RWPE1 (cell line): ENCODE measurements at regions not wholly inside any gene's neighbourhood (a gene's known extent, or its start where the extent isn't known, plus 50 kb on each side); places are given as distances from the start of the nearest gene placed in this dataset.

Experiments used
- CTCF ChIA-PET: fragments of 350-600 bp; sonication (Branson Sonifier 250); formaldehyde crosslinking; extraction: SDS; loops from one replicate; lab custom pipeline; 2021; lab: Yijun Ruan, JAX
- POLR2A ChIA-PET: fragments of 400-600 bp; formaldehyde crosslinking; extraction: SDS; loops from one replicate; lab custom pipeline; 2020; ENCODE audit warnings: antibody characterized with exemption; ENCODE audit not compliant: low non-redundant PET; lab: Yijun Ruan, JAX
- DNase-seq: peaks from one replicate; pipeline ENCODE4 v3.0.0; 2012; ENCODE audit warnings: low spot score
- H3K27ac ChIP-seq: fragments of 450-650 bp; 2 replicates; pipeline ENCODE4 v1.5.1; 2017
- TF ChIP-seq, protein P1 (sequence below): fragments of 450-650 bp; conservative IDR thresholded peaks from 2 replicates; pipeline ENCODE4 v1.5.1; 2017; ENCODE audit warnings: low read depth, mild to moderate bottlenecking

DNA sequence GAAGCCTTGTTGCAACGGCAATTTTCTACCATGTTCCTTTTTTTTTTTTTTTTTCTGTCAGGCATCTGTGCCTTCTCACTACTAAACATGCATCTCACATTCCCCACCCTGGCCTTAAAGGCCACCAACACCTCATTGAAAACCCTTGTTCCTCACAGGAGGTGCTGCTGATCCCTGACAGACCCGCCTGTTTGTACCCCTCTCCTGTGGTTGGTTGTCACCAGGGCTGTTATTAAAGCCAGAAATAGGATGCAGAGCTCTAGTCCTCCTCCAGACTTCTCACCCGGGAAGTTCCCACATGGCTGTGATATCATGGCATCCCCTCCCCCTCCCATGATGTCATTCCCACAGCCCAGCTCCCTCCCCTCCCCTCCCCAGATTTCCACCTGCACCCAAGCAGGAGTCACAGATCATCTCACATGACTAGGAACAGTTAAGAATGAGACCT lies 302.8 kb upstream of the NCAM1 start:
- DNase-seq, result no peak
- TF ChIP-seq, protein P1, sequence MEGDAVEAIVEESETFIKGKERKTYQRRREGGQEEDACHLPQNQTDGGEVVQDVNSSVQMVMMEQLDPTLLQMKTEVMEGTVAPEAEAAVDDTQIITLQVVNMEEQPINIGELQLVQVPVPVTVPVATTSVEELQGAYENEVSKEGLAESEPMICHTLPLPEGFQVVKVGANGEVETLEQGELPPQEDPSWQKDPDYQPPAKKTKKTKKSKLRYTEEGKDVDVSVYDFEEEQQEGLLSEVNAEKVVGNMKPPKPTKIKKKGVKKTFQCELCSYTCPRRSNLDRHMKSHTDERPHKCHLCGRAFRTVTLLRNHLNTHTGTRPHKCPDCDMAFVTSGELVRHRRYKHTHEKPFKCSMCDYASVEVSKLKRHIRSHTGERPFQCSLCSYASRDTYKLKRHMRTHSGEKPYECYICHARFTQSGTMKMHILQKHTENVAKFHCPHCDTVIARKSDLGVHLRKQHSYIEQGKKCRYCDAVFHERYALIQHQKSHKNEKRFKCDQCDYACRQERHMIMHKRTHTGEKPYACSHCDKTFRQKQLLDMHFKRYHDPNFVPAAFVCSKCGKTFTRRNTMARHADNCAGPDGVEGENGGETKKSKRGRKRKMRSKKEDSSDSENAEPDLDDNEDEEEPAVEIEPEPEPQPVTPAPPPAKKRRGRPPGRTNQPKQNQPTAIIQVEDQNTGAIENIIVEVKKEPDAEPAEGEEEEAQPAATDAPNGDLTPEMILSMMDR, result no peak
- H3K27ac ChIP-seq, result no peak overlapping the region
- ChIA-PET POLR2A (no interaction called here), CTCF (no interaction called here)

DNA sequence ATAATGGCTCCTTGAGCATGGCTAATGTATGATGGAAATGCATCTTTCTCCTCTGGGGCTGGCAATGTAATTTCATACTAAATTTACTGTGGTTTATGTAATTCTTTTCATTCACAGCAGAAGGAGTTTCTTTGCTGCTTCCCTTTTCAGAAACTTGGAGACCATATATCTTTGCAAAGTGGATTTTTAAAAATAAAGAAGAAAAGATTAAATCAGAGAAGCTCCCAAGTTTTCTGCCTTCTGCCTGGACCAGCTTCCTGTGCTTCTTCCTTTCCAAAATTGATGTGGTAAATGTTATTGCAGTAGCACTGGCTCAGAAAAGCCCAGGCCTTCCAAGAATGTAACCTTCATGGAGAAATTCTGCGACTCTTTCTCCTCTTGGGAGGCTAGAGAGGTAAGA lies 300.1 kb upstream of the NCAM1 start:
- POLR2A ChIA-PET, result no interaction called here
- TF ChIP-seq, protein P1, result no peak

DNA sequence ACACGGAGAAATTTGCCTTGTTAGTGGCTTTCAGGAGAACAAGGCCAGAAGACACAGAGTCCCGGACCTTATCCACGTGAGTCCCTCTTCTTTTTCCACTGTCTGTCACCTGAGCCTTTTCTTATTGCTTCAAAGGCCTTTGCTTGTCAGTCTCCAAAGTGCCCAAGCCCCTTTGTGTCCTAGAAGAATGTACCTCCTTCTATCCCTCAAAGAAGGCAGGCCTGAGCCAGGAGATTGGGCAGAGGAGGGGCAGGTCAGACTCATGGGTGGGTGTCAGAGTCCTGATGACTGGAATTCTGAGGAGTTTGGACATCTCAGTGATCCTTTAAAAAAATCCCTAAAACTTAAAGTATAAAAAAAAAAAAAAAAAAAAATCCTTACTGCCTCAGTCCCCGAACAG lies 299.6 kb upstream of the NCAM1 start:
- ChIA-PET CTCF (no interaction called here), POLR2A (no interaction called here)
- no peak overlapping the region for H3K27ac ChIP-seq
- DNase-seq, result no peak
- TF ChIP-seq, protein P1, result no peak

More for the DNA sequence above, 300.1 kb upstream of the NCAM1 start:
- CTCF ChIA-PET, result no interaction called here
- no peak overlapping the region for H3K27ac ChIP-seq
- DNase-seq, result no peak

DNA sequence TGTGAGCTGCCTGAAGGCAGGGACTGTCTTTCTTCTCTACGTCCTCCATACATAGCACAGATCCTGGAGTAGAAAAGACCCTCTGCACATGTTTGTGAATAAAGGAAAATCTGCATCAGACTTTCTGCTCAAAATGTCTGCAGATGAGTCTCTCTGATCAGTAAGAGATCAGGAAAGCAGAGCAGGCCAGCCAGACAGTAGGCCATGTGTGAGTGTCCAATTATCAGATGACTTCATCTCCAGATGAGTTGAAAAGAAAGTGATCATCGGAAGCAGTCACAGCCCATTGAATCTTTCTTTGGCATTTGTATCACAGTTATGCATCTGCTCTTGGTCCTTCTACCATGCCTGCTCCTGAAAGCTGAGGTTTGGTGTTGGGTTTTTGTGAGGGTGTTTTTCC lies 298.7 kb upstream of the NCAM1 start:
- TF ChIP-seq, protein P1, result no peak
- no peak for DNase-seq
- H3K27ac ChIP-seq, result no peak overlapping the region
- CTCF ChIA-PET, result no interaction called here
- POLR2A ChIA-PET, result no interaction called here

DNA sequence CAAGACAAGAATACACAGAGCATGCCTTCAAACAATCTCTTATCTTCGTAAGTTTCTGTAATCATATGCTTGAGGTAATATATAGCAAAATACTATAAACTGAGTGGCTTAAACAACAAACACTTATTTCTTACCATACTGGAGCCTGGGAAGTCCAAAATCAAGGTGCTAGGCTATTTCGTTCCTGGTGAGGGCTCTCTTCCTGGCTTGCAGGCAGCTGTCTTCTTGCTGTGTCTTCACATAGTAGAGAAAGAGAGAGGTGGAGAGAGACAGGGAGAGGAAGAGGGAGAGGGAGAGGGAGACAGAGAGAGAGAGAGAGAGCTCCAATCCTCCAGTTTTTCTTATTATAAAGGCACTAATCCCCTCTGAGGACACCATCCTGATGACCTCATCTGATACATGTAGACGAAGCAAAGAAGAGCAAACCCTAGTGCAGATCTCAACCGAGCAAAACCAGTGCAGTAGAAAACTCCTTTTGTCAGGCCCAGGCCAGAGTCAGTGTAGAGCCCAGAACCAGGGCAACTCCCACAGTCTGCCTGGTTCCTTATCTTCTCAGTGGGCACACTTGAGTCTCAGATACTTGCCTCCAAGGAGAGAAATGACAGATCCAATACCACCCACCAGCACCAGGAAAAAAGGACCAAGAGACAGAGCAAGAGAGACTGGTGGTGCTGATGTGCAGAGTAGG lies 297.1 kb upstream of the NCAM1 start:
- TF ChIP-seq, protein P1, result no peak
- CTCF ChIA-PET, result interaction anchor here (0.6 kb wide), 1 partner anchor 67 kb away, joined by 3 read pairs; no protein-coding TSS in a partner anchor
- no peak overlapping the region for H3K27ac ChIP-seq
- DNase-seq, result no peak
- POLR2A ChIA-PET, result no interaction called here

DNA sequence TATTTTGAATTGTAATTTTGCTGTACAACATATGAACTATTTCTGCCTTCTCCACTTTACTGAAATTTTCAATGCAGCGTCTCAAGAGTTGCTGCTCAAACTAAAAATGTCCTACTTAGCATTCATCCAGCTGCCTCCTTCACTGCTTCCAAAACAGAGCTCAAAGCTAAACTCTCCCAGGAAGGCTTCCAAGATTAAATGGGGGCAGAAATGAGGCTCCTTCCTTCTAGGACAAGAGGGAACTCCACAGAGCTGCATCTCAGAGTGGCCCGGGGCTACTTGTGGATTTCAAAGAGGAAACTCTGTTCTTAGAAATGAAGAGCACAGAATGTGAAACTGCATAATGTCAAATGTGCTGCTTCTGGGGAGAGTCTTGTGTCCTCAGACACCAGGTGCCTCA lies 295.9 kb upstream of the NCAM1 start:
- TF ChIP-seq, protein P1, result no peak
- POLR2A ChIA-PET, result no interaction called here
- no peak for DNase-seq
- CTCF ChIA-PET, result no interaction called here
- no peak overlapping the region for H3K27ac ChIP-seq
